ENCODE measurements at regions not wholly inside any gene's neighbourhood (a gene's known extent, or its start where the extent isn't known, plus 50 kb on each side); places are given as distances from the start of the nearest gene placed in this dataset.

DNA sequence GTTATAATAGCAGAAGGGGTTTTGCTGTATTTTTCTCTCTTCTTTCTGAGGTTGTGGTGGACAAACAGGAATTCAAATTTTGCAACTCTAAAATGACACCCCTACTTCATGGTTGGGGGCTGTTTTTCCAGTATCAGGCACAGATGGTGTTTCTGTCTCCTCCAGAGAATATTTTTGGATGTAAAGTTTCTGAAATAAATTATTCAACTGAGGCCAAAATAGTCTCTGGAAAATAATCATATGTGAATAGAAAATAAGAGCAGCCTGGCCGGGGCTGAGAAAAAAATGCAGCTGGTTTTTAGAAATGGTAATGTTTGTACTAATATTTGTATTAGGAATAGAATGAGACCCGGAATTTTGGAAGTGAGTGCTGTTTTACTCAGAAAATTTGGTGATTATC lies 121.3 kb upstream of the ADAMTS9 start:
- Histone ChIP-seq H3K9me3 (ENCODE audit: control insufficient read depth, insufficient read depth, low read length) (no peaks in the 10 kb centered on the region), H3K27ac (ENCODE audit: low read depth, low read length) (no peak overlapping the region), H3K4me1 (ENCODE audit: control insufficient read depth, insufficient read depth, low read length) (no peaks in the 10 kb centered on the region), H3K36me3 (ENCODE audit: control insufficient read depth, insufficient read depth, low read length) (no peaks in the 10 kb centered on the region), H3K27me3 (ENCODE audit: control insufficient read depth, insufficient read depth, low read length) (no peaks in the 10 kb centered on the region), H3K4me3 (ENCODE audit: low read depth, low read length) (no peak overlapping the region)
- no CpG with 5 or more reads among the region's 2 CpGs for WGBS (ENCODE audit: insufficient coverage)
- peak in 1 of 6 donors; percentile 24 for DNase-seq (ENCODE audit: low read depth in 4 of 6, low spot score in 6 of 6)

DNA sequence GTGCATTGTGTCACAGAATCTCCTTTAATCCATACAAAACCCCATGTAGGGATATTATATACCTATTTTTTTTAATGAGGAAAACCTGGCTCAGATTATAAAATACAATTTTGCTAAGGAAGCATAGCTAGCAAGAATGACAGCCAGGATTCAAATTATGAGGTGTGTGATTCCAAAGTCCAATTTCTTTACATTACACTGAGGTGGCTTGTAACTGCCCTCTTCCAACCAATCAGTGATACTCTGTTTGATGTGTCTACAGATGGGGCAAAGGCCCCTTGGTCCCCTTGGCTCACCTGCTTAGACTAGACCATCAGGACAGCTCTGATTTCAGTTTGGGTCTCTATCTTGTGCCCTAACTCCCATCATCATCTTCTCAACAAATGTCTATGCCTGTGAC lies 120.3 kb upstream of the ADAMTS9 start:
- Histone ChIP-seq H3K27me3 (ENCODE audit: control insufficient read depth, insufficient read depth, low read length) (no peaks in the 10 kb centered on the region), H3K36me3 (ENCODE audit: control insufficient read depth, insufficient read depth, low read length) (no peaks in the 10 kb centered on the region), H3K9me3 (ENCODE audit: control insufficient read depth, insufficient read depth, low read length) (no peaks in the 10 kb centered on the region), H3K27ac (ENCODE audit: low read depth, low read length) (no peak overlapping the region), H3K4me3 (ENCODE audit: low read depth, low read length) (no peak overlapping the region), H3K4me1 (ENCODE audit: control insufficient read depth, insufficient read depth, low read length) (no peaks in the 10 kb centered on the region)
- no peak for DNase-seq (ENCODE audit: low read depth in 4 of 6, low spot score in 6 of 6)

DNA sequence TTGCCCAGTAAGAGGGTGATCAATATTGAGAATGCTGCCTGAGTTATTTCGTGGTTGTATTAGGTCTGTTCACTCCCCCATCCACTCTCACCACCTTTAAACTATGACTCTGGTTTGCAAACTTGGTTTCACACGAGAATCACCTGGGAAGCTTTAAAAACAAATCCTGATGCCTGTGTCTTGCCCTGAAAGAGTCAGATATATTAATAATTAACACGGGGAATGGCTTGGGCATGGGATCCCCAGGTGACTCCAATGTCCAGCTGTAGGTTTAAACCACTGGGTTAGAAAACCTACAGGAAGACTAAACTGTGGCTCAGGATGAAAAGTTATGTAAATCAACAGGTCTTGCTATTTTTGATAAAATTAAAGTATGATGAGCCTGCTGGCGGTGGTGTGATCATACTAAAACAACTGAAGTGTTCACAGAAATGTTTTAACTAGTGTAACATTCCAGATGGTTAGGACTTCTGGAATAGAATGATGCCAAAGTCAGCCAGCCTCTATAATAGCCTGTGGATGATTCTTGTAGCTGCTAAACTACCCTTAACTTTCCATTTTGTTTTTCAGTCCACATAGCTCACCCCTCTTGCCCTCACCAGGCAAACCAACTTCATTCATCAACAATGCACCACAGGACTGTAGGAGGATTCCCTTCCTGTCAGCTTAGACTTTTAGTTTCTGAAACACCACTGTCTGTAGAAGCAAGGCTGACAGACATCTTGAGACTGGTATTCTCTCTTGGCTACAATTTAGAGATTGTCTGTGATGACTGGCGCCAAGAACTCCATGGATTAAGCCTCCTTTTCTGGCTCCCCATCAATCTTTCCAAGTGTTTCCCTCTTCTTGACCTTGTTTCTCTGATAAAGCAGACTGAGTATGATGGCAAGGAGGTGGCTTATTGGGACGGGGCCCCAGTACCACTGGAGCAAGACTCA lies 119.1 kb upstream of the ADAMTS9 start:
- Histone ChIP-seq H3K36me3 (ENCODE audit: control insufficient read depth, insufficient read depth, low read length) (no peaks in the 10 kb centered on the region), H3K4me1 (ENCODE audit: control insufficient read depth, insufficient read depth, low read length) (no peaks in the 10 kb centered on the region), H3K4me3 (ENCODE audit: low read depth, low read length) (no peak overlapping the region), H3K9me3 (ENCODE audit: control insufficient read depth, insufficient read depth, low read length) (no peaks in the 10 kb centered on the region), H3K27ac (ENCODE audit: low read depth, low read length) (no peak overlapping the region), H3K27me3 (ENCODE audit: control insufficient read depth, insufficient read depth, low read length) (no peaks in the 10 kb centered on the region)
- peak in 1 of 6 donors; percentile 62 for DNase-seq (ENCODE audit: low read depth in 4 of 6, low spot score in 6 of 6)
- 81% methylated on average over 2 of the region's 6 CpGs for WGBS (ENCODE audit: insufficient coverage)

- no peaks in the 10 kb centered on the region for H3K36me3 ChIP-seq (ENCODE audit: control insufficient read depth, insufficient read depth, low read length)
- H3K27me3 ChIP-seq (ENCODE audit: control insufficient read depth, insufficient read depth, low read length) = no peaks in the 10 kb centered on the region
- no peaks in the 10 kb centered on the region for H3K4me1 ChIP-seq (ENCODE audit: control insufficient read depth, insufficient read depth, low read length)
- H3K4me3 ChIP-seq (ENCODE audit: low read depth, low read length) = no peak overlapping the region
- no peak for DNase-seq (ENCODE audit: low read depth in 4 of 6, low spot score in 6 of 6)
- no peak overlapping the region for H3K27ac ChIP-seq (ENCODE audit: low read depth, low read length)
- no CpG with 5 or more reads among the region's 2 CpGs for WGBS (ENCODE audit: insufficient coverage)
- H3K9me3 ChIP-seq (ENCODE audit: control insufficient read depth, insufficient read depth, low read length) = no peaks in the 10 kb centered on the region
Measured at GRCh38 chr3:64805978-64806377, 118.2 kb upstream of the ADAMTS9 start.

GRCh38 chr3:64805248-64805647 lies 117.4 kb upstream of the ADAMTS9 start:
- 64% methylated on average over 2 of the region's 2 CpGs for WGBS (ENCODE audit: insufficient coverage)

GRCh38 chr3:64803469-64803868 lies 115.7 kb upstream of the ADAMTS9 start:
- no peak overlapping the region for H3K27ac ChIP-seq (ENCODE audit: low read depth, low read length)
- whole genome bisulfite sequencing (ENCODE audit: insufficient coverage) = 98% methylated on average over 5 of the region's 9 CpGs

More at GRCh38 chr3:64805248-64805647, 117.4 kb upstream of the ADAMTS9 start:
- peak overlapping the region; percentile 34 for H3K27ac ChIP-seq (ENCODE audit: low read depth, low read length)
- no peaks in the 10 kb centered on the region for H3K36me3 ChIP-seq (ENCODE audit: control insufficient read depth, insufficient read depth, low read length)
- no peak overlapping the region for H3K4me3 ChIP-seq (ENCODE audit: low read depth, low read length)
- no peaks in the 10 kb centered on the region for H3K4me1 ChIP-seq (ENCODE audit: control insufficient read depth, insufficient read depth, low read length)
- peak in 1 of 6 donors; percentile 49 for DNase-seq (ENCODE audit: low read depth in 4 of 6, low spot score in 6 of 6)
- no peaks in the 10 kb centered on the region for H3K9me3 ChIP-seq (ENCODE audit: control insufficient read depth, insufficient read depth, low read length)
- H3K27me3 ChIP-seq (ENCODE audit: control insufficient read depth, insufficient read depth, low read length) = no peaks in the 10 kb centered on the region

DNA sequence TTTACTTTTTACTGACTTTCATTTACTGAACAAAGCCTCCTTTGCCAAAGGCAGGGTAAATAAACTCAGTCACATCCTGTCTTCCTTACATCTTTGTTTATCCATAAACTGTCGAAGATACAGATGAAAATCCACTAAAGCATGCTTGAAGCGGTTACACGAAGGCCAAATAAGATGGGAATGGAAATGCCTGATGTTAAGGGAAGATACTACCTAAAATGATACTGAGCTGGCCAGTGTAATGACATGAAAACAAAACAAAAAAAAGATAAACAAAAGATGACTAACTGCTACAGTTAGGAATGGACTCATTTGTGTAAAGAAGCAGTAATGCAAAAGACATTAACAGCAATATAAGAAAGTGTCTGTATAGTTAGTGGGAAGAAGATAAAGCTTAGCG lies 114.7 kb upstream of the ADAMTS9 start:
- Histone ChIP-seq H3K9me3 (ENCODE audit: control insufficient read depth, insufficient read depth, low read length) (no peaks in the 10 kb centered on the region), H3K36me3 (ENCODE audit: control insufficient read depth, insufficient read depth, low read length) (no peaks in the 10 kb centered on the region), H3K27ac (ENCODE audit: low read depth, low read length) (no peak overlapping the region), H3K27me3 (ENCODE audit: control insufficient read depth, insufficient read depth, low read length) (no peaks in the 10 kb centered on the region), H3K4me3 (ENCODE audit: low read depth, low read length) (no peak overlapping the region), H3K4me1 (ENCODE audit: control insufficient read depth, insufficient read depth, low read length) (no peaks in the 10 kb centered on the region)
- 100% methylated on average over 1 of the region's 4 CpGs for WGBS (ENCODE audit: insufficient coverage)
- DNase-seq (ENCODE audit: low read depth in 4 of 6, low spot score in 6 of 6) = no peak

More at GRCh38 chr3:64803469-64803868, 115.7 kb upstream of the ADAMTS9 start:
- Histone ChIP-seq H3K9me3 (ENCODE audit: control insufficient read depth, insufficient read depth, low read length) (no peaks in the 10 kb centered on the region), H3K4me1 (ENCODE audit: control insufficient read depth, insufficient read depth, low read length) (no peaks in the 10 kb centered on the region), H3K27me3 (ENCODE audit: control insufficient read depth, insufficient read depth, low read length) (no peaks in the 10 kb centered on the region), H3K4me3 (ENCODE audit: low read depth, low read length) (no peak overlapping the region), H3K36me3 (ENCODE audit: control insufficient read depth, insufficient read depth, low read length) (no peaks in the 10 kb centered on the region)
- DNase-seq (ENCODE audit: low read depth in 4 of 6, low spot score in 6 of 6) = no peak

DNA sequence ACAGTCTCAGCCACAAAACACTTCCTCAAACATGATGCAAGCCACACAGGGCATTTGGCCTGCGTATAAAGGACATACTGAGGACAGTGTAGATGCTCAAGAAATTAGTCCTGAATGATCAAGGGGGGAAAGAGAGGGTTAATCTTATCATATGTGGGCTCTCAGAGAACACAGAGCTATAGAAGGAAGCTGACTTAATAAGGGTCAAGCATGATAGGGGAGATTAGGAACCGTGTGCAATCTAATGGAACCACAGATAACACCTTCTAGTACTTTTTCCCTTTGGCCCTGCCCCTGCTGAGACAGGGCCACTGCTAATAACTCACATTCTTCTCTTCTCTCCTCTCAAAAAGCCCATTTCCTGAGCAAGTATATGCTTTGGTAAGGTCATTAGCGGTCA lies 114.1 kb upstream of the ADAMTS9 start:
- no CpG with 5 or more reads among the region's 3 CpGs for WGBS (ENCODE audit: insufficient coverage)
- H3K27ac ChIP-seq (ENCODE audit: low read depth, low read length) = no peak overlapping the region
- no peaks in the 10 kb centered on the region for H3K9me3 ChIP-seq (ENCODE audit: control insufficient read depth, insufficient read depth, low read length)
- H3K27me3 ChIP-seq (ENCODE audit: control insufficient read depth, insufficient read depth, low read length) = no peaks in the 10 kb centered on the region
- no peak for DNase-seq (ENCODE audit: low read depth in 4 of 6, low spot score in 6 of 6)
- H3K4me3 ChIP-seq (ENCODE audit: low read depth, low read length) = no peak overlapping the region
- no peaks in the 10 kb centered on the region for H3K4me1 ChIP-seq (ENCODE audit: control insufficient read depth, insufficient read depth, low read length)
- no peaks in the 10 kb centered on the region for H3K36me3 ChIP-seq (ENCODE audit: control insufficient read depth, insufficient read depth, low read length)

GRCh38 chr3:64799606-64800005 lies 111.8 kb upstream of the ADAMTS9 start:
- 92% methylated on average over 3 of the region's 8 CpGs for WGBS (ENCODE audit: insufficient coverage)
- H3K27me3 ChIP-seq (ENCODE audit: control insufficient read depth, insufficient read depth, low read length) = no peaks in the 10 kb centered on the region
- H3K36me3 ChIP-seq (ENCODE audit: control insufficient read depth, insufficient read depth, low read length) = no peaks in the 10 kb centered on the region
- H3K4me3 ChIP-seq (ENCODE audit: low read depth, low read length) = no peak overlapping the region
- no peaks in the 10 kb centered on the region for H3K4me1 ChIP-seq (ENCODE audit: control insufficient read depth, insufficient read depth, low read length)
- no peak overlapping the region for H3K27ac ChIP-seq (ENCODE audit: low read depth, low read length)
- H3K9me3 ChIP-seq (ENCODE audit: control insufficient read depth, insufficient read depth, low read length) = no peaks in the 10 kb centered on the region
- no peak for DNase-seq (ENCODE audit: low read depth in 4 of 6, low spot score in 6 of 6)

DNA sequence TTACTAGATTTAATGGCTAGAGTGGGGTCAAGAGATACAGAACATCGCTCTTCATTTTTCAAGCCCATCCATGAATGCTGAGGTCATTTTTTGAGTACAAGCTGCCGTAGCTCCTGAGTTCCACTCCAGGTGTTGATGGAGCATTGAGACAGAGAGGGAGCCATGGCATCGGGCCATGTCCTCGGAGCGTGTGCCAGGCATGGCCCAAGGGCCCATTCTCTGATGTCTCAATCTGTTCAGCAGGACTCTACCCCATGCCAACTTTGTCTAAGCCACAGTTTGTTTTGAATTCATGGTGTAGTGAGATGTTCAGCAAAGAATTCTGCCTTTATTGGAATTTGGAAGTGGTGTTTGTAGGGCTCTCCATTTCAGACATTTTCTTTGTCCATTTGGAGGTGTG lies 110.5 kb upstream of the ADAMTS9 start:
- no peak overlapping the region for H3K27ac ChIP-seq (ENCODE audit: low read depth, low read length)
- DNase-seq (ENCODE audit: low read depth in 4 of 6, low spot score in 6 of 6) = no peak
- no peaks in the 10 kb centered on the region for H3K36me3 ChIP-seq (ENCODE audit: control insufficient read depth, insufficient read depth, low read length)
- H3K4me3 ChIP-seq (ENCODE audit: low read depth, low read length) = no peak overlapping the region
- 75% methylated on average over 2 of the region's 5 CpGs for WGBS (ENCODE audit: insufficient coverage)
- no peaks in the 10 kb centered on the region for H3K9me3 ChIP-seq (ENCODE audit: control insufficient read depth, insufficient read depth, low read length)
- H3K27me3 ChIP-seq (ENCODE audit: control insufficient read depth, insufficient read depth, low read length) = no peaks in the 10 kb centered on the region
- no peaks in the 10 kb centered on the region for H3K4me1 ChIP-seq (ENCODE audit: control insufficient read depth, insufficient read depth, low read length)
